ENCODE measurements at regions not wholly inside any gene's neighbourhood (a gene's known extent, or its start where the extent isn't known, plus 50 kb on each side); places are given as distances from the start of the nearest gene placed in this dataset.

DNA sequence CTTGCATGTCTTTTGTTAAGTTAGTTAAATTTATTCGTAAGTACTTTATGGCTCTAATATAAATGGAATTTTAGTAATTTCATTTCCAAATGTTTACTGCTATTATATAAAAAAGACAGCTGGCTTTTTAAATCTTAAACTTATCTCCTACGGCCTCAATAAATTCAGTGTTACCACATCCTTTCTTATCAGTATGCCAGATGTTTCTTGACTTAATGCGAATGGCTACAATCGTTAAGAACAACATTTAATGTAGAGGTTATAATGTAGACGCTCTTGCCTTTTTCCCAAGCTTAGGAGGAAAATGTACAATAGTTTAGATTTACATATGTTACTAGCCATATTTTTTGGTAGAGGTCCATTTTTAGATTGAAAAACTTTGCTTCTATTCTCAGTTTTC is 659.4 kb downstream of the TENT5A start:
- H3K4me3 Mint-ChIP-seq (ENCODE audit: unreplicated experiment) = no peak overlapping the region
- no peaks in the 10 kb centered on the region for H3K27me3 Mint-ChIP-seq (ENCODE audit: unreplicated experiment)
- TF ChIP-seq CTCF (IDR thresholded peaks at IDR 0.05; ENCODE audit: partially characterized antibody, unreplicated experiment) = no peak
- no peak for DNase-seq
- H3K9me3 Mint-ChIP-seq (ENCODE audit: unreplicated experiment) = no peaks in the 10 kb centered on the region
- H3K27ac Mint-ChIP-seq (ENCODE audit: unreplicated experiment) = no peak overlapping the region
- no peaks in the 10 kb centered on the region for H3K4me1 Mint-ChIP-seq (ENCODE audit: low read depth, unreplicated experiment)
- H3K36me3 Mint-ChIP-seq (ENCODE audit: unreplicated experiment) = no peaks in the 10 kb centered on the region

DNA sequence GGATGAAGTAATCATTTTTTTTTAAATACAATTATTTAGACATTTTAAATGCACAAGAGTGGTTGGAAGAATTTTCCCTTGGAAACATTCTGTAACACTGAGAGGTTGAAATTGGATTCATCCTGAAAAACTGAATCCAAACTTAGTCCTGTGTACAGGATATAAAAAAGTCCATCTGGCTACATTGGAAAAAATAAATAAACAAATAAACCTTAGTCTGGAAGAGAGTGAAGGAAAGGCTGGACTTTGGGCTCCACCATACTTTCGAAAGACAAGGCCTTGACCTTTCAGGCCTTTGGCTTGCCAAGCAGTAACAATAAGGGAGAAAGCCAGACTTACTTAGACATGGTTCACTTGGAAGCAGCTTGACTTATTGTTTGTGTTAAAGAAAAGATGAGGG is 664.3 kb downstream of the TENT5A start:
- Mint-ChIP-seq H3K27ac (ENCODE audit: unreplicated experiment) (no peak overlapping the region), H3K27me3 (ENCODE audit: unreplicated experiment) (no peaks in the 10 kb centered on the region), H3K4me3 (ENCODE audit: unreplicated experiment) (no peak overlapping the region), H3K36me3 (ENCODE audit: unreplicated experiment) (no peaks in the 10 kb centered on the region), H3K4me1 (ENCODE audit: low read depth, unreplicated experiment) (no peaks in the 10 kb centered on the region), H3K9me3 (ENCODE audit: unreplicated experiment) (no peaks in the 10 kb centered on the region)
- DNase-seq = no peak
- TF ChIP-seq CTCF (IDR thresholded peaks at IDR 0.05; ENCODE audit: partially characterized antibody, unreplicated experiment) = no peak

- Mint-ChIP-seq H3K27me3 (ENCODE audit: unreplicated experiment) (no peaks in the 10 kb centered on the region), H3K27ac (ENCODE audit: unreplicated experiment) (no peak overlapping the region), H3K9me3 (ENCODE audit: unreplicated experiment) (no peaks in the 10 kb centered on the region), H3K36me3 (ENCODE audit: unreplicated experiment) (no peaks in the 10 kb centered on the region), H3K4me1 (ENCODE audit: low read depth, unreplicated experiment) (no peaks in the 10 kb centered on the region), H3K4me3 (ENCODE audit: unreplicated experiment) (no peak overlapping the region)
- TF ChIP-seq CTCF (IDR thresholded peaks at IDR 0.05; ENCODE audit: partially characterized antibody, unreplicated experiment) = no peak
- DNase-seq = no peak
Measured at GRCh38 chr6:81086991-81087390, 665.5 kb downstream of the TENT5A start.

- TF ChIP-seq CTCF (IDR thresholded peaks at IDR 0.05; ENCODE audit: partially characterized antibody, unreplicated experiment) = no peak
- Mint-ChIP-seq H3K4me3 (ENCODE audit: unreplicated experiment) (no peak overlapping the region), H3K9me3 (ENCODE audit: unreplicated experiment) (no peaks in the 10 kb centered on the region), H3K27ac (ENCODE audit: unreplicated experiment) (no peak overlapping the region), H3K4me1 (ENCODE audit: low read depth, unreplicated experiment) (no peaks in the 10 kb centered on the region), H3K27me3 (ENCODE audit: unreplicated experiment) (no peaks in the 10 kb centered on the region), H3K36me3 (ENCODE audit: unreplicated experiment) (no peaks in the 10 kb centered on the region)
- DNase-seq = no peak
Measured at GRCh38 chr6:81085431-81085790, 667.1 kb downstream of the TENT5A start.

- no peaks in the 10 kb centered on the region for H3K27me3 Mint-ChIP-seq (ENCODE audit: unreplicated experiment)
- no peaks in the 10 kb centered on the region for H3K4me1 Mint-ChIP-seq (ENCODE audit: low read depth, unreplicated experiment)
- H3K36me3 Mint-ChIP-seq (ENCODE audit: unreplicated experiment) = no peaks in the 10 kb centered on the region
- H3K9me3 Mint-ChIP-seq (ENCODE audit: unreplicated experiment) = no peaks in the 10 kb centered on the region
- H3K27ac Mint-ChIP-seq (ENCODE audit: unreplicated experiment) = no peak overlapping the region
- no peak for DNase-seq
- no peak overlapping the region for H3K4me3 Mint-ChIP-seq (ENCODE audit: unreplicated experiment)
- TF ChIP-seq CTCF (IDR thresholded peaks at IDR 0.05; ENCODE audit: partially characterized antibody, unreplicated experiment) = no peak
Measured at GRCh38 chr6:81084776-81085430, 667.6 kb downstream of the TENT5A start.

All from glutamatergic neuron (in vitro differentiated cells).